GM18508 (cell line): ENCODE measurements at regions not wholly inside any gene's neighbourhood (a gene's known extent, or its start where the extent isn't known, plus 50 kb on each side); places are given as distances from the start of the nearest gene placed in this dataset.

ENCODE experiments used
- ATAC-seq: cut with Tn5 transposase; IDR thresholded peaks from one replicate; pipeline ENCODE4 v1.9.1; 2021; ENCODE audit warnings: moderate number of reproducible peaks; ENCODE audit not compliant: insufficient read depth, unreplicated experiment

DNA sequence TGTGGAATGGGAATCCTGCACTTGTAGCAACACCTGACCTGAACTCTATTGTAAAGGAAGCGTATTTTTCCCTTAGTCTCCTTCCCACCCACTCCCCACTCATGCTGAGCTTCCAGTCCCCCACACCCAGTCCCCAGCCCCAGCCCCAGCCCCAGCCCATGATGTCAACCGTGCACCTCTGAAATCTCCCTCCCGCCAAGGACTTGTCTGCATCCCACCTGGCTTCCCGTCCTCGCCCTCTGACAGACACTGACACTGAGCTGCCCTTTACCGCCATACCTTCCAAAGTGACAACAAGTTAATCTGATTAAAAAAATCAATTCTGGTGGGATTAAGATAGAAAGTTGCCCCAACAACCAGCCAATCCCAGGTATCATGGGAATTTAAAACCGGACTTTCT, 213.6 kb upstream of the CELF4 start:
- no peak for ATAC-seq

DNA sequence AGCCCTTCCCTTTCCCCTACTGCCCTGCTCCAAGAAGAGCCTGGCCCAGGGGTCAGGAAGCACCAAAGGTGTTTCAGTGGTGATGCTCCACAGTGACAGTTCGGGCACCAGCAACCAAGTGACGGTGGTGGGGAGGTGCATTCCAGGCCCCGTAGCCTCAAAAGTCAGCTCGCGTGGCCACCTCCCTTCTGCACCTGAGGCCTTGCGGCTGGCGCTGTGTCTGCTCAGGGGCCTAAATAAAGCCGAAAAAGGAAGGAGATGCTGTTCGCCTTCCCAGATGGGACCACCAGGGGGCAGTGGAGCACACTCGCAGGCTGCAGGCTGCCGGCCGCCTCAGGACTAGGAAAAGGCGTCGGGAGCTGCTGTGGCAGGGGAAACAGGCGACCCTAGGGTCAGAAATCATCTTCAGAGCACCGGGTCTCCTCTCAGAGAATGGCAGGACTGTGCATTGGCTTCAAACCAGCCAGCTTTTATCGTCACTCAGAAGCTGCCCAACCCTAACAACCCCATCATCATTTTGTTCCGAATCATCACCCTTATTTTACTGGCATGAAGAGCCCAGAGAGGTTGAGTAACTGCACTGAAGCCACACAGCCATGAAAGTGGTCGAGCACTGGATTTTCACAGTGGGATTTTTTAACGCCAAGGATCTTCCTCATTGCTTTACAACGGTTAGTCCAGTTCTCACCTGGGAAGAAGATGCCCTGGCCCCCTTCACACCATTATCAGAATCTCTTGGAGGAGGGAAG, 213.0 kb upstream of the CELF4 start:
- ATAC-seq = no peak

DNA sequence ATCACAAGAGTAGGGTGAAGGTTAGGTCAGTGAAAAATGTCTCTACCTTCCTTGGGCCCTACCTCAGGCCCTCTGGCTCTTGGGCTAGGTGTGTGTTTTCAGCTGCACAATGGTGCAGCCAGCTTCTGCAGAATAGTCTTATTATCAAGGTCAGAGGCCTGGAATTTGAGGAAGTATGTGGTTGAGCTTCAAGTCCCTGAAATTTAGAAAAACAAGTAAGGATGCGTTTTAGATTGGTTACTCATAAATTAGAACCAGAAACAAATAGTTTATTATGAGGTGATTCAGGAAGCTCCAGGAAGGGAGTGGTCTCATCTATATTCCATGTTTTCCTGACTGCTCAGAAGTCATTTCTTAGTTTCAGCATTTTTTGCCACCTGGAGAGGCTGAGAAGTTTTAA, 204.2 kb upstream of the CELF4 start:
- no peak for ATAC-seq

DNA sequence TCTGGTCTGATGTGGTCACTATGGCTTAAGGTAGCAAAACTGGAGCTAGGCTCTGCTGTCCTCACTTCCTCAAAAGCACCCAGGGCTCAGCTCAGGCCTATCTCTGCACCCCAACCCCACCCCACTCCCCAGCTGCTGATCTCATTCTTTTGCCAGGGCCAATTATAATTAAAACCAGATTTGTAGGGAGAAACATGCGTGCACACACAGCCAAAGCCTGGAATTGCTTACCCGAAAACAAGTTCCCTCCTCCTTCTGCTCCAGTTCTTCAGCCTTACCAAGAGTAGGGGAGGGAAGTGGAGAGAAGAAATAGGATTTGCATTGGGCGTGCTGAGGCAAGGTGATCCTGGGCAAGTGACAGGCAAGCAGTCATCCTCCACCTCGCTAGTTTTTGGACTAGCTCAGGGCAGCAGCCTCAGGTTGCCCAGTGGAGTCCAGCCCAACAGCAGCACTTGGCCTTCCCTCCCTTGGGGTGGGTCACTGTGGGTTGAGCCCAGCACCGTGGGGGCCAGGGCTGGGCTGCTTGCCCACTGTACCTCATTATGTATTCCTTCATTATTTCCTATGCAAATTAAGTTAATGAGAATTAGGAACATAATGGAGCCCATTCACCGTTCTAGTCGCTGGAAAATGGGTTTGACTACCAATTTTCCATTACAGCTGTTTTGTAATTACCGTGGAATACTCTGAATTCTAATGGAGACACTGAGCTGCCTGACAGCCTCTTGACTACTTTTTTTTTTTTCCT, 199.1 kb upstream of the CELF4 start:
- no peak for ATAC-seq

DNA sequence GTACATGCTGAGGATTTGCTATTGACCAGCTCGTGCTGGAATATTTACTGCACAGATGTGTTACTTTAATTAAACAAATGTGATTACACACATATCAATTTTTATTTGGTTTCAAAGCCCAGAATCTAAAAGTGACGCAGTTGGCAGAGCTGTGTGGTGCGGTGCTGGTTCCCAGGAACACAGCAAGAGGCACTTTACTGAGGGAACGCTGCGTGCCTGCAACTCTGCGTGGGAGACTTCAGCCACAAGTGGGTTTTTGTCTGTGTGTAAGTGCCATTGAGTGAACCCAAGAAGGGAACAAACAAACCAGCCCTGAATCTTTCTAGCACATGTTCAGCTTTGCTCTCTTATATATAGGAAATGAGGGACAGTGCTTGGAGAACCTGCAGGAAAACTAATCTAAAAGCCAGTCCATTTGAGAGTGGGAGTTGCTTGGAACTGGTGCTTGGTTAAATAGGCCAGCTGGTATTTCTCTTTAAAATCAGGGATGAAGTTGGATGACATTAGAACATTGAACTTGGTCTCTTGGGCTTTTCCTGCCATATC, 196.6 kb upstream of the CELF4 start:
- no peak for ATAC-seq

DNA sequence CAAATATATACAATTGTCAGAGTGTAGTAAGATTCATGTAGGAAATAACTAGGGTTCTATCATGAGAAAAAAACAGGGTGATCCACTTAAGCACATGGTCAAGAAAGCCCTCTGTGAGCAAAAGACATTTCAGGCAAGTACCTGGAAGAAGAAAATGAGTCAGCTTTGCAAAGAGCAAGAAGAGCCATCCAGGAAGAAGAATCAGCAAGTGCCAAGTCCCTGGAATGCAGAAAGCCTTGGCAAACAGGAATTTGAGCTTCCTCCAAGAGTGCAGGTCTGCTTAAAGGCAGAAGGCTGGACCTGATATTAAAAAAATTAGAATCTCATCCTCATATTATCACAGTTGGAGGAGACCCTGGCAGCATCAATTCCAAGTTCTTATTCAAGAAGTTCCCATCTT, 188.5 kb upstream of the CELF4 start:
- no peak for ATAC-seq

DNA sequence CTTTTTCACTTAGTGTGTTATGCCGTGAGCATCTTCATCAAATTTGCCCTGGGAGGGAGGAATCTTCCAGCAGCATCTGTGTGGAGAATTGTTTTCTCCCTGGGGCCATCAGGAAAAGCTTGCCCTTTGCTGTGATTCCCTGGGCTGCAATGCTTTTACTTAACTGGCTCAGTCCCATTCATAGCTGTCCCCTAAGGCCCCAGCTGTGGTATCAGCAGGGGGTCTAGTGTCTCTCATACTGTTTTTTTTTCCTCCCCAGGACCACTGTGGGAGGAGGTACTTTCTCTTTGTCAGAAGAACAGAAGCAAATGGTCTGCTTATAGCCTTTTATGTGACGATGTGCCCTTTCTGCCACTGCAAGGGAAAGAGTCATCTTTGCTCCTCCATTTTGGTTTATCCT, 176.8 kb upstream of the CELF4 start:
- ATAC-seq = no peak

DNA sequence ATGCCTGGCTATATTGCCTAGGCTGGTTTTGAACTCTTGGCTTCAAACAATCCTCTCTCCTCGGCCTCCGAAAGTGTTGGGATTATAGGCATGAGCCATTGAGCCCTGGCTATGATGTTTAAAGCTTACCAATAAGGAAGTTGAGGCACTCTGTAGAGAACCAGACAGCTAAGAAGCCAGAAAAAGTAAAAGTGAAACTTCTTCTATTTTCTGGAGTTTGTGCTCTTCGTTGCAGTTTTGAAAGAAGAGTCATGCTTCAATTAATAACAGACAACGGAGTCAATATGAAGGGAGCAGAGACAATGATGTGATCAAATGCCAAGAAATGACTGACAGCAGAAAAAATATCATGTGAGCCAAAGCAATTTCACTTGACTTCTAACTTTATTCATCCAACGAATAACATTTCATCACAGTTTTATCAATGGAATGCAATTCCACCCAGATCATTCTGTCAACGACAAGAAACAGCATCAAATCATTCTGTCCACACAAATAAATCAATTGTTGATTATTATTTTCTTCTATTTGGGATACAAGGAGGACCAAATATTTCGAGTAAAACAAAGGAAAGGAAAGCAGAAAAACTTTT, 175.5 kb upstream of the CELF4 start:
- ATAC-seq = no peak

DNA sequence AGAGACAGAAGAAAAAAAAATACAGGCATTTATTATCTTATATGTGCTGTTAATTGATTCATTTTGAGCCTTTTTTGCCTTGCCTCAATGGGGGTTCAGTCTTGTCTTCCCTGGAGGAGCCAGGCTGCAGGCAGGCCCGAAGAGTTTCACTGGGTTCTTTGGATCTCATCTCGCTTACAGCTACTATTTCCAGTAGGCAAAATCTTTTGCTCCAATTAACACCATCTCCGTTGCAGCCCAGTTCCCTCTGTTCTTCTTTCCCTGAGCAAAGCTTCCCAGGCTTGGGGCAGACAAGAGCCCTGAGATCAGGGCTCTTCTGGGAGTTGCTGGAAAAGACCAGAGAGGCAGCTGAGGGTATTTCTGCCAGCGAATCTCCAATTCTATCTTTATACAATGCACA, 168.8 kb upstream of the CELF4 start:
- no peak for ATAC-seq

DNA sequence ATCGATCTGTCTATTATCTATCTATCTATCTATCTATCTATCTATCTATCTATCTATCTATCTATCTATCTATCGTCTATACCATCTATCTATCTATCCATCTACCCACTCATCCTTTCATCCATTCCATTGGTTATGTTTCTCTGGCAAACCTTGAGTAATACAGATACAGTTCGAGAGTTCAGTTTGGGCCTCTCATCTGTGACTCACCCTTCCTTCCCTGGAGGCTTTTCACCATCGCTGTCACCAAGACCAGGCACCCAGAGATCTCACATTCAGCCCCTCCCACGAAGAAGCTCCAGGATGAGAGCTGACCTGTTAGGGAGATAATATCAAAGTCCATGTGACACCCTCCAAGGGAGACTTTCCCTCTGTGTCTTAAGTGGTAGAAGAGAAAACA, 164.1 kb upstream of the CELF4 start:
- ATAC-seq = no peak

DNA sequence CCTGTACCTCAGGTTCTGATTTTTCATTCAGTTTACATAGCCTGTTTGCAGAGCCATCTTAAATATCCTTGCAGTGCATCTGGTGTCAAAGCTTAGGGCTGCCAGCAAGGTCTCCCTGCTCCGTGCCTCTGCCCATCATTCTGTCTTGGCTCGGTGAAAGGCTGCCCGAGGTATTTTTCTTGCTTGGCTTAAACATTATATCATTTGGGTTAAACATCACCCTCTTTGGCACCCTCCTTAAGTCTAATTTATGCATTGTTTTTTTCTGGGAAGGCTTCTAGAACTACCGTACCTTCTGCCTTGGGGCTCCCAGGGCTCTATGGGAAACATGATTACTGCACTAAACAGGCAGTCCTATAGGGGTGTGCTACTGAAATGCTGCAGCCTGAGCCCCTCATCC, 158.6 kb upstream of the CELF4 start:
- no peak for ATAC-seq

DNA sequence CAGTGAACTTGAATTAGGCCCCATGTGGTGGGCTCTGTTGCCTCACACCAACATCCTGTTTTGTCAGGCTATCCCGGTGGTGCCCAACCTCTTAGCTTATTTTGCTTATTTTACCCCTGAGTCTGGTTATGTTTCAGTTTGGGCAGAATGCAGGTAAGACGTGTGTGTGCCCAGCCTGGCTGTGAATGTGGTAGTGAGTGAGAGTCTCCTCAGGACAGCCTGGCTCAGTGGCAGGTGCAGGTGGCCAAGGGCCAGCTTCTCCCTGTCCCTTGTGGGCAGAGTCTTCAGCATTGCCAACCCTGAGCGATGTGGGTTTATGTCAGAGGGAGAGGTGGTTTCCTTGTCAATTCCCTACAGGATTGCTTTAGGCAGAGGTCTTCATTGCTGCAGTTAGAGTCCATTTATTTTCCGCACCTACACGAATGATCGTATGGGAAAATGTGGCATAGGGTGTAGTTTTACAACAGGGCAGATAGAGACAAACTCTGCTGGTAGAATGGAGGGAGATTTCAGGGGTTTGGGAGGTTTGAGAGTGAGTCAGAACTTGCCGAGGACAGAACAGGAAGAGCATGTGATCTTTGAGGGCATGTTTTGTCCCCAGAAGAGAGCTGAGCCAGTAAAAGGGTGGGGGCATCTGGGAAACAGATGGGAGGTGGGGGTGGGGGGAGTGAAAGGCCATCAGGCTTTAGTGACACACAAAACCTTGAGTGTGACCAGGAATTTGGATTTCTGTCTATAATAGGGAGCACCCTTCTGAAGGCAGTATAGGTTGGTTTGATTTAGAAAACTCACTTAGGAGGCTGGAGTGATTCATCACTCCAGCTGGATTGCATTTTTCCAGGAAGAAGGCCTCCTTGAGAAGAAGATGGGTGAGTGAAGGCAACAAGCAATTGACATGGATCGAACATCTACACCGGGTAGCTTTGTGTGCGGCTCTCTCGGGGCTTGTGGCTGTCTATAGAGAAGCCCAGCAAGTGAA, 156.2 kb upstream of the CELF4 start:
- ATAC-seq = no peak

DNA sequence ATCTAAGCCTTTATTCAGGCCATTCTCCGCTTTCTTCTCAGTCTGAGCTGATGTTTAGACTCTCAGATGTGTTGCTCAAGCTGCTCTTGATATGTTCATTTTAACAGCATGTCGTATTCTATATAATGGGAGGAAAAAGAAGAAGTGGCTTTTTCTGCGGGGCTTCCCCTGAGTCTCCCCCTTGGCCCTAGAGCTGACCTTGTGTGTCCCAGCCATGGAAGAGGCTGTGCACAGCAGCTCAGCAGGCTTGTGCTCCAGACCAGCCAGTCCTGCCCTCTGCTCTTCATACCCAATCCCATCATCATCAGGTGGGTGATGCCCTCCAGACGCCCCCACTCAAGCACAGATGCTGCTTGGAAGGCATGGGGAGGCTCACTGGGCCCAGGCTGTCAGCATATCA, 155.1 kb upstream of the CELF4 start:
- ATAC-seq = no peak

DNA sequence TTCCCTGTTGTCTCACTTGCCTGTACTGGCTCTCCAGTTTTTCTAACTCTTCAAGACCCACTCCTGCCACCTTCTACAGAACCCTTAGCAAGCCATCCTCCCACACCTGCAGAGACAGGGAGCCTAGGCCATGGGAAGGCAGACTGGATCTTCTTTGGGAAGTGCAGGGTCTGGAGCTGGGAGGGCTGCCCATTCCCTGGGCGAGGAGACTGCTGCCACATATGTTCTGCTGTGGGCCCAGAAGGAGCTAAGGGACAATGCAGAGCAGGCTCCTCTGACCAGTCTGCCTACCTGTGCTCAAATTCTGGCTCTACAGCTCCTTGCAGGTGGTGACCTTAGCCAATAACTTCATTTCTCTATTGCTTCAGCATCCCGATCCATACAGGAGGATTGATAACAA, 152.1 kb upstream of the CELF4 start:
- no peak for ATAC-seq

DNA sequence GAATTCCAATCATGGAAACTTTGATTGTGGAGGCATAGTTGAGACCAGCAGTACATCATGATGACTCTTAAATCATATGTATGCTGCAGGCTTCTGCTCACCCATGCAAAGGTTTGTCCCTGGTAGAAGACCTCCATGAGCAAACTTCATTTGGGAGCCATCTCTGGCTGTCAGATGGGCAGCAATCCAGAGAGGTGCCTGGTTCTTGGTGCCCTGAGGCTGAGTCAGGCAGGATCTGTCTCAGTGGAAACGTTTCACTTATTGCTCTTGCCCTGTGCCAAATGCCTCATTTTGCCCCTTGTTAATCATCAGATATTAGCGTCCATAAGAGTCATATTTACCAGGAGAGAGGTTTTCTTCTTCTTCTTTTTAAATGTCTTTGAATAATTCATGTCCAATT, 151.5 kb upstream of the CELF4 start:
- ATAC-seq = no peak

DNA sequence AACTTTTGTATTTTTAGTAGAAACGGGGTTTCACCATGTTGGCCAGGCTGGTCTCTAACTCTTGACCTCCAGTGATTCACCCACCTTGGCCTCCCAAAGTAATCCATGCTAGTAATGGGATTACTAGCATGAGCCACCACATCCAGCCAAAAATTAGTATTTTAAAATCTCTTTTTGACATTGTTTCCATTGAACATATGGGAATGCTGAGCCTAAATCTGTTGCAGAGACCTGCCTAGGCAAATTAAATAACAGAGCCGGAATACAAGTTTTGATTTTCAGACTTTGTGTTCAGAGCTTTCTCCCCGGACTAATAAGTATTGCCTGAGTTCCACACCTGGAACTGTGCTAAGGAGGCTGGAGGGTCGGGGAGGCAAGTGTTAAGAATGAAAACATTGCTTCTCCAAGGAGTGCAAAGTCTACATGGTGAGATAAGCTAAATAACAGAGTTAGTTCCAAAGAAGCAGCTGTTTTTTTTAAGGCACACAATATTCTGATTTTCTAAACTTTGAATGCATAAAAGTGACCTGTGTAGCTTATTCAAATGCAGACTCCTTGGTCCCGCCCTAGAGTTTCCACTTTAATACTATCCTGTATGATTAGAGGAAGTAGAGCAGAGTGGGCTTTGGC, 150.6 kb upstream of the CELF4 start:
- ATAC-seq = no peak

DNA sequence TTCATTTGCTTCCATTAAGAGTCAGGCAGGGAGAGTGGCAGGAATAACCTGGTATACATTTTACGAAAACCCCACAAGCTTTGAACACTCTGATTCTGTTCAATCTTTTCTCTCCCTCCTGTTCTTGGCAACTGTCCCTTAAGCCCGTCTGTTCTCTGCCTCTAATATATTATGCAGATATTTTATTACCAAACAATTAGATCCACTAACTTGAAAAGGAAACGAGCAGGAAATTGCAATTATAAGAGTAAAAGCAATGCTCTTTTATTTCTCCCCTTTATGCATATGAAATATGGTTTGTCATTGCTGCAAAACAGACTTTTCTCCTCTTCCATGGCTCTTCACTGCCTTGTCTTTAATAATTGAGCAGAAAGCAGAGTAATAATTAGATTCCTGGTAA, 149.1 kb upstream of the CELF4 start:
- no peak for ATAC-seq

DNA sequence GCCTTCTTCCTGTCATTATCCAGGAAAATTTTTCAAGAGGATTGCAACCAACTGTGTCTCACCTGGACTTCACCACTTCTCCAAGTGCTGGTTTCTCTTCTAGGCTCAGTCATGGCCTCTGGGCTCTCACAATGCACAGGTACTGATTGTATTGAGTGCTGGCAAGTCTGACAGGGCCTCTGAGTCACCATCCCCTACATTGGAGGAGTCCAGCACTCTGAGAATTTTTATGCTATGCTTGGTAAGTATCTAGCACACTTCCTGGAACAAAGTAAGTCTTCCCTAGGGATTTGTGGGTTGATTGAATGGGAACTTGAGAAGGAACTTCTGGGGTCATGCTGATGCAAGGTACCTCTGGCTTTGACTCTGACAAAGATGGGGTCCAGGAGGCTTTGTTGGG, 147.2 kb upstream of the CELF4 start:
- no peak for ATAC-seq

DNA sequence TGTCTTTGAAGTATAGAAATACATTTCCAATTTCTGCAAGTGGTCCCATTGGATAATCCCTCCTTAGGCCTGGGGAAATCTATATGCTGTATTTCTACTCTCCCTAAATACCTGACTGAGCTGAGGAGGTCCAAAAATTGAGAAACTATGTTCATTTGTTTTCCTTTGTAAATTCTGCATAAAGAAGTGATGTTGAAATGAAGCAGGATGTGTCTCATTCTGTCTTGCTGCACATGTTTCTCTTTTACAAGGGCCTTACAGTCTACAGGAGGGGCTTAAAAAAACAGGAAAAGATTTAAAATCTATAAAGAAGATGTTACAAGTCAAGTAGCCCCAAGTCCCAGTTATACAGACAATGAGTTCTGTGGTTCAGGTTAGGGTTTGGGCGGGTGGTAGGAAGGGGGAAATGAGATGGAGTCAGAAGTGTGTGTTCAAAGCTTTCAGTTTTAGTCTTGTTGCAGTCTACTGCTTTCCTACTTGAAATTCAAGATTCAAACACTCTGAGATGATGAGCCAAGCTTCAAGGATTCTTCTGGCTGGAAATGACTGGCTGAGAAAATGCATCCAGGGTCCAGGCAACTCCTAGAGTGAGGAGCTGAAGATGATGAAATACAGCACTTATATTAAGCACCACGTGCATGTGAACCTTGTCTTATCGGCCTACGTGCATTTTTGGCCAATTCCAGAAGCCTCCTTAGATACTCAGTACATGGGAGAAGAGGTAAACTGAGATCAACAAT, 146.3 kb upstream of the CELF4 start:
- ATAC-seq = no peak
